ENCODE measurements at regions not wholly inside any gene's neighbourhood (a gene's known extent, or its start where the extent isn't known, plus 50 kb on each side); places are given as distances from the start of the nearest gene placed in this dataset.

DNA sequence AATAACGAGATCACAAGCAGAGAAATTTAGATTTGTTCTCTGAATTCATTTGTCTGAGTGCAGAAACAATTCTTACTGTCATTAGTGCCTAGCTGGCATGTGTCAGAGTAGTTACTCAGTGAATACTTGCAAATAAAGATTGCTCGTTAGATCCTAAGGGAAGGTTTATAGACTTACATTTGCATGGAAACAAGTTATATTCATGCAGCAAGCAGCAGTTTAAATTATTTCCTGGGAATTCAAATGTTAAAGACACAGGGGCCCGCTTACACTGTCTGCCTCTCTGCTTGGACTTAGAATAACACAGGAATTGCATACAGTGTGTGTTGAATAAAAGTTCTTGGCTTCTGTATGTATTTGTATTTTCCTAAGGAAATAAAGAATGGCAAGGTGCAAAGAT is 680.6 kb upstream of the NECTIN3 start:
- no peak for TF ChIP-seq REST (IDR thresholded peaks at IDR 0.05)
- TF ChIP-seq, protein P1, sequence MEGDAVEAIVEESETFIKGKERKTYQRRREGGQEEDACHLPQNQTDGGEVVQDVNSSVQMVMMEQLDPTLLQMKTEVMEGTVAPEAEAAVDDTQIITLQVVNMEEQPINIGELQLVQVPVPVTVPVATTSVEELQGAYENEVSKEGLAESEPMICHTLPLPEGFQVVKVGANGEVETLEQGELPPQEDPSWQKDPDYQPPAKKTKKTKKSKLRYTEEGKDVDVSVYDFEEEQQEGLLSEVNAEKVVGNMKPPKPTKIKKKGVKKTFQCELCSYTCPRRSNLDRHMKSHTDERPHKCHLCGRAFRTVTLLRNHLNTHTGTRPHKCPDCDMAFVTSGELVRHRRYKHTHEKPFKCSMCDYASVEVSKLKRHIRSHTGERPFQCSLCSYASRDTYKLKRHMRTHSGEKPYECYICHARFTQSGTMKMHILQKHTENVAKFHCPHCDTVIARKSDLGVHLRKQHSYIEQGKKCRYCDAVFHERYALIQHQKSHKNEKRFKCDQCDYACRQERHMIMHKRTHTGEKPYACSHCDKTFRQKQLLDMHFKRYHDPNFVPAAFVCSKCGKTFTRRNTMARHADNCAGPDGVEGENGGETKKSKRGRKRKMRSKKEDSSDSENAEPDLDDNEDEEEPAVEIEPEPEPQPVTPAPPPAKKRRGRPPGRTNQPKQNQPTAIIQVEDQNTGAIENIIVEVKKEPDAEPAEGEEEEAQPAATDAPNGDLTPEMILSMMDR (IDR thresholded peaks at IDR 0.05; ENCODE audit: low read depth, low read length, missing input control), result no peak
- no peak for TF ChIP-seq TAF1 (conservative IDR thresholded peaks at IDR 0.05)
- no peak for TF ChIP-seq SP1 (IDR thresholded peaks at IDR 0.05)
- TF ChIP-seq, protein P2, sequence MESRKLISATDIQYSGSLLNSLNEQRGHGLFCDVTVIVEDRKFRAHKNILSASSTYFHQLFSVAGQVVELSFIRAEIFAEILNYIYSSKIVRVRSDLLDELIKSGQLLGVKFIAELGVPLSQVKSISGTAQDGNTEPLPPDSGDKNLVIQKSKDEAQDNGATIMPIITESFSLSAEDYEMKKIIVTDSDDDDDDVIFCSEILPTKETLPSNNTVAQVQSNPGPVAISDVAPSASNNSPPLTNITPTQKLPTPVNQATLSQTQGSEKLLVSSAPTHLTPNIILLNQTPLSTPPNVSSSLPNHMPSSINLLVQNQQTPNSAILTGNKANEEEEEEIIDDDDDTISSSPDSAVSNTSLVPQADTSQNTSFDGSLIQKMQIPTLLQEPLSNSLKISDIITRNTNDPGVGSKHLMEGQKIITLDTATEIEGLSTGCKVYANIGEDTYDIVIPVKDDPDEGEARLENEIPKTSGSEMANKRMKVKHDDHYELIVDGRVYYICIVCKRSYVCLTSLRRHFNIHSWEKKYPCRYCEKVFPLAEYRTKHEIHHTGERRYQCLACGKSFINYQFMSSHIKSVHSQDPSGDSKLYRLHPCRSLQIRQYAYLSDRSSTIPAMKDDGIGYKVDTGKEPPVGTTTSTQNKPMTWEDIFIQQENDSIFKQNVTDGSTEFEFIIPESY (IDR thresholded peaks at IDR 0.05), result no peak
- TF ChIP-seq RAD21 (IDR thresholded peaks at IDR 0.05), result no peak
- no peak for TF ChIP-seq HNF4A (conservative IDR thresholded peaks at IDR 0.05)
- no peak for TF ChIP-seq ATF3 (IDR thresholded peaks at IDR 0.05)
- TF ChIP-seq, protein P3, sequence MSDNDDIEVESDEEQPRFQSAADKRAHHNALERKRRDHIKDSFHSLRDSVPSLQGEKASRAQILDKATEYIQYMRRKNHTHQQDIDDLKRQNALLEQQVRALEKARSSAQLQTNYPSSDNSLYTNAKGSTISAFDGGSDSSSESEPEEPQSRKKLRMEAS (IDR thresholded peaks at IDR 0.05), result no peak
- TF ChIP-seq EGR1 (IDR thresholded peaks at IDR 0.05; ENCODE audit: low read depth in 2 of 2), result no peak
